ENCODE measurements at regions not wholly inside any gene's neighbourhood (a gene's known extent, or its start where the extent isn't known, plus 50 kb on each side); places are given as distances from the start of the nearest gene placed in this dataset.
A peak's percentile ranks its signal among the peaks of the same experiment; 100 is the strongest.

- TF ChIP-seq SIN3A (conservative IDR thresholded peaks at IDR 0.05 in 1 of 2, IDR thresholded peaks at IDR 0.05 in 1 of 2; ENCODE audit: low read depth in 1 of 2, low read length in 2 of 2), result no peak
- TF ChIP-seq PHF8 (conservative IDR thresholded peaks at IDR 0.05; ENCODE audit: low read depth, low read length), result no peak
- peak; percentile 91 to 96 for TF ChIP-seq BCL11A (IDR thresholded peaks at IDR 0.05; ENCODE audit: low read depth in 2 of 2, low read length in 2 of 2)
- TF ChIP-seq CHD1 (IDR thresholded peaks at IDR 0.05; ENCODE audit: low read depth, low read length), result no peak
- TF ChIP-seq USF2 (IDR thresholded peaks at IDR 0.05; ENCODE audit: low read length), result no peak
- TF ChIP-seq SIRT6 (IDR thresholded peaks at IDR 0.05; ENCODE audit: low read length), result no peak
- no peak for TF ChIP-seq NRF1 (IDR thresholded peaks at IDR 0.05; ENCODE audit: low read depth, low read length)
- peak; percentile 80 to 90; a peak in 3 of 4 replicates for TF ChIP-seq HDAC2 (IDR thresholded peaks at IDR 0.05; ENCODE audit: borderline replicate concordance in 1 of 2, low read depth in 2 of 2, low read length in 2 of 2)
- no peak; a peak in 1 of 4 replicates for TF ChIP-seq RAD21 (IDR thresholded peaks at IDR 0.05 in 1 of 2, conservative IDR thresholded peaks at IDR 0.05 in 1 of 2; ENCODE audit: low read depth in 2 of 2, low read length in 2 of 2)
- peak; percentile 39; the same call in 1 of the 2 replicates for TF ChIP-seq ZNF274 (IDR thresholded peaks at IDR 0.05; ENCODE audit: borderline replicate concordance, extremely low read depth, low read length)
- TF ChIP-seq SP4 (IDR thresholded peaks at IDR 0.05; ENCODE audit: low read length), result no peak
- TF ChIP-seq SUZ12 (IDR thresholded peaks at IDR 0.05; ENCODE audit: low read length), result no peak
- peak; percentile 85 for TF ChIP-seq TEAD4 (IDR thresholded peaks at IDR 0.05; ENCODE audit: low read depth, low read length)
- peak in 1 of 2 experiments; percentile 89; a peak in 1 of 3 replicates for TF ChIP-seq EP300 (IDR thresholded peaks at IDR 0.05; ENCODE audit: borderline replicate concordance in 1 of 2, low read depth in 2 of 2, low read length in 2 of 2)
- peak; percentile 81; the same call in 1 of the 2 replicates for TF ChIP-seq POU5F1 (IDR thresholded peaks at IDR 0.05; ENCODE audit: low read depth, low read length)
- TF ChIP-seq TAF1 (IDR thresholded peaks at IDR 0.05; ENCODE audit: low read depth, low read length), result no peak
- TF ChIP-seq BACH1 (IDR thresholded peaks at IDR 0.05; ENCODE audit: low read length), result no peak
- TF ChIP-seq TAF7 (optimal IDR thresholded peaks at IDR 0.05; ENCODE audit: borderline replicate concordance, low read depth, low read length), result no peak
- TF ChIP-seq TCF12 (IDR thresholded peaks at IDR 0.05; ENCODE audit: low read depth, low read length), result peak; percentile 98
- TF ChIP-seq HDAC6 (IDR thresholded peaks at IDR 0.05; ENCODE audit: low read depth, low read length), result no peak
- peak; percentile 79; the same call in 1 of the 2 replicates for TF ChIP-seq ATF2 (IDR thresholded peaks at IDR 0.05; ENCODE audit: low read length)
Observed at GRCh38 chr15:96087180-96087884, 243.2 kb upstream of the NR2F2 start (continued).

Data from H1 (cell line).